ENCODE measurements at regions not wholly inside any gene's neighbourhood (a gene's known extent, or its start where the extent isn't known, plus 50 kb on each side); places are given as distances from the start of the nearest gene placed in this dataset.

- TF ChIP-seq EZH2phosphoT487 (IDR thresholded peaks at IDR 0.05; ENCODE audit: low read depth): no peak
- TF ChIP-seq, protein P1, sequence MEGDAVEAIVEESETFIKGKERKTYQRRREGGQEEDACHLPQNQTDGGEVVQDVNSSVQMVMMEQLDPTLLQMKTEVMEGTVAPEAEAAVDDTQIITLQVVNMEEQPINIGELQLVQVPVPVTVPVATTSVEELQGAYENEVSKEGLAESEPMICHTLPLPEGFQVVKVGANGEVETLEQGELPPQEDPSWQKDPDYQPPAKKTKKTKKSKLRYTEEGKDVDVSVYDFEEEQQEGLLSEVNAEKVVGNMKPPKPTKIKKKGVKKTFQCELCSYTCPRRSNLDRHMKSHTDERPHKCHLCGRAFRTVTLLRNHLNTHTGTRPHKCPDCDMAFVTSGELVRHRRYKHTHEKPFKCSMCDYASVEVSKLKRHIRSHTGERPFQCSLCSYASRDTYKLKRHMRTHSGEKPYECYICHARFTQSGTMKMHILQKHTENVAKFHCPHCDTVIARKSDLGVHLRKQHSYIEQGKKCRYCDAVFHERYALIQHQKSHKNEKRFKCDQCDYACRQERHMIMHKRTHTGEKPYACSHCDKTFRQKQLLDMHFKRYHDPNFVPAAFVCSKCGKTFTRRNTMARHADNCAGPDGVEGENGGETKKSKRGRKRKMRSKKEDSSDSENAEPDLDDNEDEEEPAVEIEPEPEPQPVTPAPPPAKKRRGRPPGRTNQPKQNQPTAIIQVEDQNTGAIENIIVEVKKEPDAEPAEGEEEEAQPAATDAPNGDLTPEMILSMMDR (IDR thresholded peaks at IDR 0.05; ENCODE audit: low read depth, low read length): no peak
Measured at GRCh38 chr16:5385811-5386210, 288.2 kb upstream of the EEF2KMT start.
